ENCODE measurements at regions not wholly inside any gene's neighbourhood (a gene's known extent, or its start where the extent isn't known, plus 50 kb on each side); places are given as distances from the start of the nearest gene placed in this dataset.

GRCh38 chr20:60249436-60249835 is 291.2 kb downstream of the CDH26 start:
- no peak overlapping the region for H3K4me3 ChIP-seq (ENCODE audit: low read length)
- H3K27me3 ChIP-seq (ENCODE audit: control insufficient read depth, insufficient read depth, low read length): no peaks in the 10 kb centered on the region
- no peaks in the 10 kb centered on the region for H3K4me1 ChIP-seq (ENCODE audit: control insufficient read depth, insufficient read depth, low read length)
- H3K9ac ChIP-seq (ENCODE audit: low read length): no peak overlapping the region
- no peaks in the 10 kb centered on the region for H3K36me3 ChIP-seq (ENCODE audit: control insufficient read depth, insufficient read depth, low read length)
- no peaks in the 10 kb centered on the region for H3K9me3 ChIP-seq (ENCODE audit: control insufficient read depth, low read length)

GRCh38 chr20:60250251-60250650 is 292.0 kb downstream of the CDH26 start:
- Histone ChIP-seq H3K36me3 (ENCODE audit: control insufficient read depth, insufficient read depth, low read length) (no peaks in the 10 kb centered on the region), H3K4me1 (ENCODE audit: control insufficient read depth, insufficient read depth, low read length) (no peaks in the 10 kb centered on the region), H3K27me3 (ENCODE audit: control insufficient read depth, insufficient read depth, low read length) (no peaks in the 10 kb centered on the region), H3K4me3 (ENCODE audit: low read length) (no peak overlapping the region), H3K9me3 (ENCODE audit: control insufficient read depth, low read length) (no peaks in the 10 kb centered on the region), H3K9ac (ENCODE audit: low read length) (no peak overlapping the region)

- Histone ChIP-seq H3K4me1 (ENCODE audit: control insufficient read depth, insufficient read depth, low read length) (no peaks in the 10 kb centered on the region), H3K36me3 (ENCODE audit: control insufficient read depth, insufficient read depth, low read length) (no peaks in the 10 kb centered on the region), H3K9ac (ENCODE audit: low read length) (no peak overlapping the region), H3K27me3 (ENCODE audit: control insufficient read depth, insufficient read depth, low read length) (no peaks in the 10 kb centered on the region), H3K4me3 (ENCODE audit: low read length) (no peak overlapping the region), H3K9me3 (ENCODE audit: control insufficient read depth, low read length) (no peaks in the 10 kb centered on the region)
Measured at GRCh38 chr20:60252866-60253265, 294.6 kb downstream of the CDH26 start.

- no peaks in the 10 kb centered on the region for H3K36me3 ChIP-seq (ENCODE audit: control insufficient read depth, insufficient read depth, low read length)
- H3K9ac ChIP-seq (ENCODE audit: low read length): no peak overlapping the region
- no peaks in the 10 kb centered on the region for H3K27me3 ChIP-seq (ENCODE audit: control insufficient read depth, insufficient read depth, low read length)
- no peak overlapping the region for H3K4me3 ChIP-seq (ENCODE audit: low read length)
- no peaks in the 10 kb centered on the region for H3K4me1 ChIP-seq (ENCODE audit: control insufficient read depth, insufficient read depth, low read length)
- no peaks in the 10 kb centered on the region for H3K9me3 ChIP-seq (ENCODE audit: control insufficient read depth, low read length)
Measured at GRCh38 chr20:60253471-60253870, 295.2 kb downstream of the CDH26 start.

- no peaks in the 10 kb centered on the region for H3K4me1 ChIP-seq (ENCODE audit: control insufficient read depth, insufficient read depth, low read length)
- no peaks in the 10 kb centered on the region for H3K36me3 ChIP-seq (ENCODE audit: control insufficient read depth, insufficient read depth, low read length)
- no peaks in the 10 kb centered on the region for H3K27me3 ChIP-seq (ENCODE audit: control insufficient read depth, insufficient read depth, low read length)
- H3K9ac ChIP-seq (ENCODE audit: low read length): no peak overlapping the region
- no peaks in the 10 kb centered on the region for H3K9me3 ChIP-seq (ENCODE audit: control insufficient read depth, low read length)
- no peak overlapping the region for H3K4me3 ChIP-seq (ENCODE audit: low read length)
Measured at GRCh38 chr20:60254901-60255411, 296.7 kb downstream of the CDH26 start.

GRCh38 chr20:60255415-60255814 is 297.2 kb downstream of the CDH26 start:
- no peaks in the 10 kb centered on the region for H3K27me3 ChIP-seq (ENCODE audit: control insufficient read depth, insufficient read depth, low read length)
- no peak overlapping the region for H3K4me3 ChIP-seq (ENCODE audit: low read length)
- no peaks in the 10 kb centered on the region for H3K36me3 ChIP-seq (ENCODE audit: control insufficient read depth, insufficient read depth, low read length)
- H3K9me3 ChIP-seq (ENCODE audit: control insufficient read depth, low read length): no peaks in the 10 kb centered on the region
- no peaks in the 10 kb centered on the region for H3K4me1 ChIP-seq (ENCODE audit: control insufficient read depth, insufficient read depth, low read length)
- no peak overlapping the region for H3K9ac ChIP-seq (ENCODE audit: low read length)

GRCh38 chr20:60255866-60256265 is 297.6 kb downstream of the CDH26 start:
- H3K9ac ChIP-seq (ENCODE audit: low read length): no peak overlapping the region
- no peaks in the 10 kb centered on the region for H3K4me1 ChIP-seq (ENCODE audit: control insufficient read depth, insufficient read depth, low read length)
- H3K9me3 ChIP-seq (ENCODE audit: control insufficient read depth, low read length): no peaks in the 10 kb centered on the region
- H3K27me3 ChIP-seq (ENCODE audit: control insufficient read depth, insufficient read depth, low read length): no peaks in the 10 kb centered on the region
- H3K36me3 ChIP-seq (ENCODE audit: control insufficient read depth, insufficient read depth, low read length): no peaks in the 10 kb centered on the region
- H3K4me3 ChIP-seq (ENCODE audit: low read length): no peak overlapping the region

- Histone ChIP-seq H3K27me3 (ENCODE audit: control insufficient read depth, insufficient read depth, low read length) (no peaks in the 10 kb centered on the region), H3K36me3 (ENCODE audit: control insufficient read depth, insufficient read depth, low read length) (no peaks in the 10 kb centered on the region), H3K9ac (ENCODE audit: low read length) (no peak overlapping the region), H3K4me1 (ENCODE audit: control insufficient read depth, insufficient read depth, low read length) (no peaks in the 10 kb centered on the region), H3K9me3 (ENCODE audit: control insufficient read depth, low read length) (no peaks in the 10 kb centered on the region), H3K4me3 (ENCODE audit: low read length) (no peak overlapping the region)
Measured at GRCh38 chr20:60256811-60257210, 298.6 kb downstream of the CDH26 start.

GRCh38 chr20:60257671-60258070 is 299.4 kb downstream of the CDH26 start:
- Histone ChIP-seq H3K9ac (ENCODE audit: low read length) (no peak overlapping the region), H3K36me3 (ENCODE audit: control insufficient read depth, insufficient read depth, low read length) (no peaks in the 10 kb centered on the region), H3K4me3 (ENCODE audit: low read length) (no peak overlapping the region), H3K9me3 (ENCODE audit: control insufficient read depth, low read length) (no peaks in the 10 kb centered on the region), H3K4me1 (ENCODE audit: control insufficient read depth, insufficient read depth, low read length) (no peaks in the 10 kb centered on the region), H3K27me3 (ENCODE audit: control insufficient read depth, insufficient read depth, low read length) (no peaks in the 10 kb centered on the region)

GRCh38 chr20:60258255-60258863 is 300.1 kb downstream of the CDH26 start:
- Histone ChIP-seq H3K36me3 (ENCODE audit: control insufficient read depth, insufficient read depth, low read length) (no peaks in the 10 kb centered on the region), H3K4me1 (ENCODE audit: control insufficient read depth, insufficient read depth, low read length) (no peaks in the 10 kb centered on the region), H3K9ac (ENCODE audit: low read length) (no peak overlapping the region), H3K9me3 (ENCODE audit: control insufficient read depth, low read length) (no peaks in the 10 kb centered on the region), H3K27me3 (ENCODE audit: control insufficient read depth, insufficient read depth, low read length) (peaks cover 4% of the 10 kb centered on the region), H3K4me3 (ENCODE audit: low read length) (no peak overlapping the region)

GRCh38 chr20:60261333-60261732 is 303.1 kb downstream of the CDH26 start:
- H3K27me3 ChIP-seq (ENCODE audit: control insufficient read depth, insufficient read depth, low read length): peaks cover 4% of the 10 kb centered on the region

GRCh38 chr20:60262967-60263603 is 304.9 kb downstream of the CDH26 start:
- no peaks in the 10 kb centered on the region for H3K4me1 ChIP-seq (ENCODE audit: control insufficient read depth, insufficient read depth, low read length)
- peaks cover 4% of the 10 kb centered on the region for H3K27me3 ChIP-seq (ENCODE audit: control insufficient read depth, insufficient read depth, low read length)
- H3K4me3 ChIP-seq (ENCODE audit: low read length): no peak overlapping the region
- H3K36me3 ChIP-seq (ENCODE audit: control insufficient read depth, insufficient read depth, low read length): no peaks in the 10 kb centered on the region
- H3K9me3 ChIP-seq (ENCODE audit: control insufficient read depth, low read length): no peaks in the 10 kb centered on the region
- H3K9ac ChIP-seq (ENCODE audit: low read length): no peak overlapping the region

More at GRCh38 chr20:60261333-60261732, 303.1 kb downstream of the CDH26 start:
- Histone ChIP-seq H3K9me3 (ENCODE audit: control insufficient read depth, low read length) (no peaks in the 10 kb centered on the region), H3K36me3 (ENCODE audit: control insufficient read depth, insufficient read depth, low read length) (no peaks in the 10 kb centered on the region), H3K4me1 (ENCODE audit: control insufficient read depth, insufficient read depth, low read length) (no peaks in the 10 kb centered on the region), H3K4me3 (ENCODE audit: low read length) (no peak overlapping the region), H3K9ac (ENCODE audit: low read length) (no peak overlapping the region)
